ENCODE measurements at regions not wholly inside any gene's neighbourhood (a gene's known extent, or its start where the extent isn't known, plus 50 kb on each side); places are given as distances from the start of the nearest gene placed in this dataset.

- Histone ChIP-seq H3K27ac (ENCODE audit: insufficient read depth, low read length) (no peak overlapping the region), H3K23ac (ENCODE audit: low read depth, low read length) (no peak overlapping the region), H3K4ac (ENCODE audit: low read depth, low read length) (no peak overlapping the region), H3K36me3 (ENCODE audit: control insufficient read depth, insufficient read depth, low read length) (no peaks in the 10 kb centered on the region), H2AK5ac (ENCODE audit: low read depth, low read length) (no peak overlapping the region), H2BK15ac (ENCODE audit: low read depth, low read length) (no peak overlapping the region), H2AFZ (replicated peaks; ENCODE audit: low read length, poor library complexity) (no peak overlapping the region), H2AK9ac (replicated peaks; ENCODE audit: low read depth, low read length, poor library complexity) (no peak overlapping the region), H4K20me1 (ENCODE audit: insufficient read depth, low read length) (no peaks in the 10 kb centered on the region), H3K4me1 (ENCODE audit: control insufficient read depth, insufficient read depth, low read length) (no peaks in the 10 kb centered on the region), H3K27me3 (ENCODE audit: control insufficient read depth, insufficient read depth, low read length) (no peaks in the 10 kb centered on the region), H2BK20ac (ENCODE audit: low read depth, low read length) (no peak overlapping the region), H3K4me3 (ENCODE audit: insufficient read depth, low read depth, low read length) (no peak overlapping the region), H2BK120ac (ENCODE audit: low read depth, low read length) (no peak overlapping the region), H3K79me1 (ENCODE audit: low read depth in 1 of 2, low read length in 2 of 2) (no peaks in the 10 kb centered on the region), H3K14ac (replicated peaks; ENCODE audit: low read depth, low read length) (no peak overlapping the region), H3K9ac (ENCODE audit: low read depth, low read length) (no peak overlapping the region), H3K9me1 (ENCODE audit: insufficient read depth, low read length) (no peaks in the 10 kb centered on the region), H3K9me3 (ENCODE audit: control insufficient read depth, insufficient read depth, low read length) (peaks cover 26% of the 10 kb centered on the region), H4K8ac (ENCODE audit: low read depth in 2 of 2, low read length in 2 of 2) (no peak overlapping the region), H4K91ac (ENCODE audit: insufficient read depth, low read depth, low read length) (no peak overlapping the region), H4K5ac (ENCODE audit: low read depth, low read length) (no peak overlapping the region), H2BK5ac (ENCODE audit: low read depth, low read length, poor library complexity, severe bottlenecking) (no peak overlapping the region), H3K56ac (ENCODE audit: extremely low read depth, insufficient read depth, low read length) (no peak overlapping the region), H3K4me2 (ENCODE audit: low read depth, low read length) (no peak overlapping the region), H3K18ac (ENCODE audit: low read depth, low read length) (no peak overlapping the region)
- DNase-seq (no peak), ATAC-seq (ENCODE audit: low read depth) (no peak)
- TF ChIP-seq USF2 (IDR thresholded peaks at IDR 0.05; ENCODE audit: low read depth, low read length) = no peak
- no peak for TF ChIP-seq NFE2L2 (IDR thresholded peaks at IDR 0.05; ENCODE audit: low read depth, low read length)
- no peak for TF ChIP-seq BHLHE40 (IDR thresholded peaks at IDR 0.05; ENCODE audit: low read depth, low read length)
- TF ChIP-seq SMC3 (IDR thresholded peaks at IDR 0.05; ENCODE audit: low read depth, low read length) = no peak
- no peak for TF ChIP-seq CEBPB (IDR thresholded peaks at IDR 0.05; ENCODE audit: low read depth, low read length)
- no peak for TF ChIP-seq RFX5 (IDR thresholded peaks at IDR 0.05; ENCODE audit: low read depth, low read length)
- TF ChIP-seq RAD21 (IDR thresholded peaks at IDR 0.05; ENCODE audit: low read length) = no peak
- no peak for TF ChIP-seq CHD1 (IDR thresholded peaks at IDR 0.05; ENCODE audit: low read depth, low read length)
- TF ChIP-seq POLR2A (IDR thresholded peaks at IDR 0.05; ENCODE audit: low read depth, low read length) = no peak
- TF ChIP-seq CTCF (conservative IDR thresholded peaks at IDR 0.05; ENCODE audit: low read depth, low read length) = no peak
- TF ChIP-seq RCOR1 (IDR thresholded peaks at IDR 0.05; ENCODE audit: insufficient replicate concordance, low read length) = no peak
- TF ChIP-seq FOS (IDR thresholded peaks at IDR 0.05; ENCODE audit: low read depth, low read length) = no peak
- TF ChIP-seq, protein P1, sequence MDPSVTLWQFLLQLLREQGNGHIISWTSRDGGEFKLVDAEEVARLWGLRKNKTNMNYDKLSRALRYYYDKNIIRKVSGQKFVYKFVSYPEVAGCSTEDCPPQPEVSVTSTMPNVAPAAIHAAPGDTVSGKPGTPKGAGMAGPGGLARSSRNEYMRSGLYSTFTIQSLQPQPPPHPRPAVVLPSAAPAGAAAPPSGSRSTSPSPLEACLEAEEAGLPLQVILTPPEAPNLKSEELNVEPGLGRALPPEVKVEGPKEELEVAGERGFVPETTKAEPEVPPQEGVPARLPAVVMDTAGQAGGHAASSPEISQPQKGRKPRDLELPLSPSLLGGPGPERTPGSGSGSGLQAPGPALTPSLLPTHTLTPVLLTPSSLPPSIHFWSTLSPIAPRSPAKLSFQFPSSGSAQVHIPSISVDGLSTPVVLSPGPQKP (IDR thresholded peaks at IDR 0.05; ENCODE audit: borderline replicate concordance, low read depth, low read length) = no peak
- TF ChIP-seq MAZ (IDR thresholded peaks at IDR 0.05; ENCODE audit: borderline replicate concordance, low read depth, low read length) = no peak
- TF ChIP-seq MXI1 (IDR thresholded peaks at IDR 0.05; ENCODE audit: borderline replicate concordance, low read depth, low read length) = no peak
- TF ChIP-seq MAFK (IDR thresholded peaks at IDR 0.05; ENCODE audit: low read depth, low read length) = no peak
- 73% methylated on average over 3 of the region's 8 CpGs; no CpG with 5 or more reads in 1 of the 2 experiments for WGBS, 2 experiments (ENCODE audit: extremely low coverage in 2 of 2, insufficient read length in 1 of 2)
- BruUV-seq (replicated peaks) = no TSS peak
- ChIA-PET CTCF (no interaction called here), POLR2A (ENCODE audit: unreplicated experiment) (no interaction called here)
- dilution Hi-C loops (cut with HindIII; ENCODE audit: low sequenced_read_pairs, unreplicated experiment) = no loop called here
- intact Hi-C loops (cut with micrococcal nuclease) = no loop called here
- in situ Hi-C loops (cut with MboI; ENCODE audit: low sequenced_read_pairs) = no loop called here
These were observed 350.0 kb downstream of the ACTR3B start for GRCh38 chr7:153109566-153109965.
